H9 (cell line): ENCODE measurements at regions not wholly inside any gene's neighbourhood (a gene's known extent, or its start where the extent isn't known, plus 50 kb on each side); places are given as distances from the start of the nearest gene placed in this dataset.
"Not testable (repeated sequence)": the region's sequence is repeated elsewhere in the genome, so short reads cannot be mapped to it uniquely, and the experiment has no call there.

Experiments
- DNase-seq: peaks from one replicate; pipeline ENCODE4 v3.0.0-alpha.2; 2017
- H2AFZ ChIP-seq: one replicate; pipeline ENCODE4 v1.6.1; 2013; ENCODE audit warnings: mild to moderate bottlenecking, low read length, control low read depth, moderate library complexity
- H2AK5ac ChIP-seq: 2 replicates; pipeline ENCODE4 v1.6.1; 2013; ENCODE audit warnings: low read length, control low read depth, mixed read lengths; ENCODE audit not compliant: insufficient read length
- H2BK120ac ChIP-seq: one replicate; pipeline ENCODE4 v1.6.1; 2013; ENCODE audit warnings: low read depth, mild to moderate bottlenecking, low read length, control low read depth, inconsistent platforms; ENCODE audit not compliant: poor library complexity, severe bottlenecking
- H2BK12ac ChIP-seq: 2 replicates; pipeline ENCODE4 v1.6.1; 2013; ENCODE audit warnings: low read length, control low read depth, mixed read lengths, low read depth; ENCODE audit not compliant: insufficient read length
- H2BK15ac ChIP-seq: 2 replicates; pipeline ENCODE4 v1.6.1; 2013; ENCODE audit warnings: low read depth, low read length, control low read depth
- H2BK20ac ChIP-seq: one replicate; pipeline ENCODE4 v1.6.1; 2013; ENCODE audit warnings: low read depth, mild to moderate bottlenecking, low read length, control low read depth, inconsistent platforms; ENCODE audit not compliant: poor library complexity, severe bottlenecking
- H2BK5ac ChIP-seq: 2 replicates; pipeline ENCODE4 v1.6.1; 2013; ENCODE audit warnings: low read length, control low read depth, mixed read lengths; ENCODE audit not compliant: insufficient read length
- H3K14ac ChIP-seq: 2 replicates; pipeline ENCODE4 v1.6.1; 2013; ENCODE audit warnings: low read length, control low read depth; ENCODE audit not compliant: insufficient read depth
- H3K18ac ChIP-seq: 2 replicates; pipeline ENCODE4 v1.6.1; 2013; ENCODE audit warnings: low read depth, mild to moderate bottlenecking, mixed read lengths, low read length, control low read depth; ENCODE audit not compliant: insufficient read length
- H3K23ac ChIP-seq: 2 replicates; pipeline ENCODE4 v1.6.1; 2013; ENCODE audit warnings: low read length, control low read depth, mixed read lengths, low read depth; ENCODE audit not compliant: insufficient read length
- H3K23me2 ChIP-seq: 2 replicates; pipeline ENCODE4 v1.6.1; 2013; ENCODE audit warnings: low read depth, mild to moderate bottlenecking, mixed read lengths, low read length, control low read depth; ENCODE audit not compliant: insufficient read length, poor library complexity, severe bottlenecking
- H3K27ac ChIP-seq: 2 replicates; pipeline ENCODE4 v1.5.1; 2013; ENCODE audit warnings: low read length, control low read depth, mixed read lengths, low read depth; ENCODE audit not compliant: insufficient read length
- H3K27me3 ChIP-seq: 2 replicates; pipeline ENCODE4 v1.6.1; 2013; ENCODE audit warnings: low read length, control low read depth, inconsistent platforms; ENCODE audit not compliant: insufficient read depth
- H3K4ac ChIP-seq: 2 replicates; pipeline ENCODE4 v1.6.1; 2013; ENCODE audit warnings: low read depth, mild to moderate bottlenecking, control low read depth, inconsistent platforms, low read length, moderate library complexity
- H3K4me1 ChIP-seq: 2 replicates; pipeline ENCODE4 v1.6.1; 2013; ENCODE audit warnings: low read length, control low read depth, inconsistent platforms; ENCODE audit not compliant: insufficient read depth
- H3K4me2 ChIP-seq: 2 replicates; pipeline ENCODE4 v1.6.1; 2013; ENCODE audit warnings: low read length, control low read depth, mixed read lengths; ENCODE audit not compliant: insufficient read length, insufficient read depth
- H3K56ac ChIP-seq: 2 replicates; pipeline ENCODE4 v1.6.1; 2013; ENCODE audit warnings: low read depth, mild to moderate bottlenecking, mixed read lengths, low read length, control low read depth; ENCODE audit not compliant: insufficient read length
- H3K79me1 ChIP-seq: 2 replicates; pipeline ENCODE4 v1.6.1; 2013; ENCODE audit warnings: low read depth, mild to moderate bottlenecking, moderate library complexity, low read length, control low read depth, inconsistent platforms; ENCODE audit not compliant: insufficient read depth, poor library complexity, severe bottlenecking
- H3K79me2 ChIP-seq: 2 replicates; pipeline ENCODE4 v1.6.1; 2013; ENCODE audit warnings: low read length, control low read depth, inconsistent platforms; ENCODE audit not compliant: insufficient read depth
- H3K9ac ChIP-seq: 2 replicates; pipeline ENCODE4 v1.6.1; 2013; ENCODE audit warnings: low read length, control low read depth, mixed read lengths; ENCODE audit not compliant: insufficient read length; ENCODE audit errors: extremely low read depth
- H3K9me3 ChIP-seq: one replicate; pipeline ENCODE4 v1.6.1; 2013; ENCODE audit warnings: low read depth, low read length, inconsistent platforms; ENCODE audit not compliant: control insufficient read depth
- H3T11ph ChIP-seq: one replicate; pipeline ENCODE4 v1.6.1; 2013; ENCODE audit warnings: mild to moderate bottlenecking, low read length, control low read depth, inconsistent platforms
- H4K20me1 ChIP-seq: one replicate; pipeline ENCODE4 v1.6.1; 2013; ENCODE audit not compliant: control insufficient read depth, insufficient read length, insufficient read depth
- H4K5ac ChIP-seq: 2 replicates; pipeline ENCODE4 v1.6.1; 2013; ENCODE audit warnings: low read depth, mild to moderate bottlenecking, mixed read lengths, low read length, control low read depth; ENCODE audit not compliant: insufficient read length
- H4K8ac ChIP-seq: replicated peaks from 2 replicates; pipeline ENCODE4 v1.6.1; 2013; ENCODE audit warnings: low read length, control low read depth, mixed read lengths, low read depth; ENCODE audit not compliant: insufficient read length
- H4K91ac ChIP-seq: 2 replicates; pipeline ENCODE4 v1.6.1; 2013; ENCODE audit warnings: low read depth, mild to moderate bottlenecking, moderate library complexity, mixed read lengths, low read length, control low read depth; ENCODE audit not compliant: insufficient read length
- H3K27ac Mint-ChIP-seq, 3 experiments: 2 replicates in 2 of 3; 3 replicates in 1 of 3; pipeline ENCODE4 v1.8.0; 2020 to 2021; ENCODE audit warnings: mixed read lengths in 3 of 3, mild to moderate bottlenecking in 1 of 3, moderate library complexity in 1 of 3
- H3K27me3 Mint-ChIP-seq: 2 replicates; pipeline ENCODE4 v1.8.0; 2021; ENCODE audit warnings: low read depth, mild to moderate bottlenecking, moderate library complexity, mixed read lengths
- H3K36me3 Mint-ChIP-seq, 3 experiments: 2 replicates in 2 of 3; 3 replicates in 1 of 3; pipeline ENCODE4 v1.8.0; 2020 to 2021; ENCODE audit warnings: low read depth in 3 of 3, mixed read lengths in 3 of 3; ENCODE audit not compliant: insufficient read depth in 1 of 3
- H3K4me1 Mint-ChIP-seq, 2 experiments: 2 replicates each; pipeline ENCODE4 v1.8.0; 2020; ENCODE audit warnings: mixed read lengths in 2 of 2
- H3K4me3 Mint-ChIP-seq, 2 experiments: 2 replicates in 1 of 2; 3 replicates in 1 of 2; pipeline ENCODE4 v1.8.0; 2020 to 2021; ENCODE audit warnings: mild to moderate bottlenecking in 2 of 2, mixed read lengths in 2 of 2, moderate library complexity in 1 of 2
- H3K9me3 Mint-ChIP-seq, 2 experiments: 2 replicates in 1 of 2; 3 replicates in 1 of 2; pipeline ENCODE4 v1.8.0; 2020; ENCODE audit warnings: mild to moderate bottlenecking in 2 of 2, mixed read lengths in 2 of 2, moderate library complexity in 1 of 2
- CTCF ChIP-seq: fragments of 200-600 bp; sonication (generic); conservative IDR thresholded peaks from 3 replicates; pipeline ENCODE4 v1.8.0; 2021; ENCODE audit warnings: antibody characterized with exemption, mild to moderate bottlenecking
- WGBS: extraction: QIAGEN DNeasy Blood & Tissue Kit; methylation state at CpG from one replicate; pipeline ENCODE4 v1.1.7; 2013; ENCODE audit warnings: missing lambda C conversion rate, low lambda C conversion rate, mixed read lengths; ENCODE audit not compliant: insufficient read length; ENCODE audit errors: extremely low coverage; 5-methylcytosine and 5-hydroxymethylcytosine counted together

GRCh38 chr10:70987396-70988130 lies 99.2 kb upstream of the PCBD1 start:
- H3K9me3 Mint-ChIP-seq: no peaks in the 10 kb centered on the region
- no peak overlapping the region for H2BK12ac ChIP-seq
- no peak for TF ChIP-seq CTCF
- no peak overlapping the region for H3K23ac ChIP-seq
- no CpG with 5 or more reads among the region's 16 CpGs for WGBS
- H3K79me2 ChIP-seq: no peaks in the 10 kb centered on the region
- H3K56ac ChIP-seq: no peak overlapping the region
- H3K4ac ChIP-seq: no peak overlapping the region
- H4K20me1 ChIP-seq: no peaks in the 10 kb centered on the region
- H3K27me3 ChIP-seq: no peaks in the 10 kb centered on the region
- H3K27ac Mint-ChIP-seq: peak overlapping the region in 1 of 3 experiments; percentile 43; a peak in 1 of 7 replicates
- no peaks in the 10 kb centered on the region for H3K79me1 ChIP-seq
- no peak overlapping the region for H2BK120ac ChIP-seq
- H2AK5ac ChIP-seq: no peak overlapping the region
- H3K4me3 Mint-ChIP-seq: no peak overlapping the region
- no peak overlapping the region for H4K91ac ChIP-seq
- H2BK15ac ChIP-seq: no peak overlapping the region
- no peak for DNase-seq
- H4K5ac ChIP-seq: no peak overlapping the region
- H3K27me3 Mint-ChIP-seq: peaks cover 17% of the 10 kb centered on the region
- H3K4me2 ChIP-seq: no peak overlapping the region
- H3K36me3 Mint-ChIP-seq: no peaks in the 10 kb centered on the region
- no peak overlapping the region for H4K8ac ChIP-seq
- H2BK5ac ChIP-seq: no peak overlapping the region
- H2BK20ac ChIP-seq: no peak overlapping the region
- H3K9ac ChIP-seq: no peak overlapping the region
- H3K4me1 Mint-ChIP-seq: peaks cover 5 to 9% of the 10 kb centered on the region in 2 experiments; a peak in 3 of 4 replicates
- no peak overlapping the region for H2AFZ ChIP-seq
- no peaks in the 10 kb centered on the region for H3K4me1 ChIP-seq
- H3T11ph ChIP-seq: no peak overlapping the region
- no peak overlapping the region for H3K14ac ChIP-seq
- H3K27ac ChIP-seq: no peak overlapping the region
- no peaks in the 10 kb centered on the region for H3K9me3 ChIP-seq
- no peak overlapping the region for H3K18ac ChIP-seq
- no peaks in the 10 kb centered on the region for H3K23me2 ChIP-seq

GRCh38 chr10:70990156-70990555 lies 101.8 kb upstream of the PCBD1 start:
- not testable (repeated sequence) for H3K4me1 Mint-ChIP-seq, DNase-seq, H3K9me3 ChIP-seq, H3K79me1 ChIP-seq, H2BK12ac ChIP-seq, H3K56ac ChIP-seq, H3K4me2 ChIP-seq, H3K23me2 ChIP-seq, H2BK15ac ChIP-seq, H2AK5ac ChIP-seq, H3K79me2 ChIP-seq, H3T11ph ChIP-seq, H4K5ac ChIP-seq, H3K9ac ChIP-seq, H3K14ac ChIP-seq, H4K8ac ChIP-seq, H3K27me3 ChIP-seq, H3K4me3 Mint-ChIP-seq, H2BK120ac ChIP-seq, H3K23ac ChIP-seq, H3K27ac Mint-ChIP-seq, H4K20me1 ChIP-seq, H2BK5ac ChIP-seq, H3K27ac ChIP-seq, H3K9me3 Mint-ChIP-seq, H4K91ac ChIP-seq, H3K4ac ChIP-seq, H3K27me3 Mint-ChIP-seq, H3K4me1 ChIP-seq, H3K36me3 Mint-ChIP-seq, H3K18ac ChIP-seq, H2BK20ac ChIP-seq, H2AFZ ChIP-seq
- WGBS: no CpG with 5 or more reads among the region's 8 CpGs
